DND-41 (cell line): ENCODE measurements at regions not wholly inside any gene's neighbourhood (a gene's known extent, or its start where the extent isn't known, plus 50 kb on each side); places are given as distances from the start of the nearest gene placed in this dataset.
"Not testable (repeated sequence)": the region's sequence is repeated elsewhere in the genome, so short reads cannot be mapped to it uniquely, and the experiment has no call there.

Experiments used
- ATAC-seq: fragments of 200-7000 bp; cut with Tn5 transposase; 3 replicates; pipeline ENCODE4 v1.9.1; 2021; ENCODE audit warnings: low read depth; ENCODE audit not compliant: insufficient read depth
- DNase-seq: peaks from one replicate; pipeline ENCODE4 v3.0.0-alpha.2; 2020
- H2AFZ ChIP-seq: 2 replicates; pipeline ENCODE4 v1.6.0; 2012; ENCODE audit warnings: low read depth, low read length
- H3K27ac ChIP-seq: 2 replicates; pipeline ENCODE4 v1.5.1; 2012; ENCODE audit warnings: low read length, inconsistent platforms
- H3K27me3 ChIP-seq: fragments of 200-600 bp; sonication (generic); 2 replicates; pipeline ENCODE4 v1.6.0; 2012; ENCODE audit warnings: low read length, mild to moderate bottlenecking, inconsistent platforms; ENCODE audit not compliant: insufficient read depth, poor library complexity
- H3K36me3 ChIP-seq: 2 replicates; pipeline ENCODE4 v1.5.1; 2012; ENCODE audit warnings: low read length, inconsistent platforms; ENCODE audit not compliant: insufficient read depth
- H3K4me1 ChIP-seq: 2 replicates; pipeline ENCODE4 v1.5.1; 2012; ENCODE audit warnings: mild to moderate bottlenecking, low read length; ENCODE audit not compliant: insufficient read depth
- H3K4me2 ChIP-seq: 2 replicates; pipeline ENCODE4 v1.6.0; 2012; ENCODE audit warnings: mild to moderate bottlenecking, moderate library complexity, low read length, inconsistent platforms; ENCODE audit not compliant: insufficient read depth
- H3K4me3 ChIP-seq, 2 experiments: fragments of 200-600 bp in 1 of 2; shearing (Covaris generic) in 1 of 2; 2 replicates each; pipeline ENCODE4 v1.5.1; 2012 to 2016; ENCODE audit warnings: inconsistent platforms in 2 of 2, low read length in 2 of 2, mild to moderate bottlenecking in 2 of 2, low read depth in 1 of 2, moderate library complexity in 1 of 2
- H3K79me2 ChIP-seq: 2 replicates; pipeline ENCODE4 v1.6.0; 2012; ENCODE audit warnings: low read length, inconsistent platforms; ENCODE audit not compliant: insufficient read depth
- H3K9ac ChIP-seq: 2 replicates; pipeline ENCODE4 v1.6.0; 2012; ENCODE audit warnings: low read depth, mild to moderate bottlenecking, inconsistent platforms, low read length, moderate library complexity
- H3K9me3 ChIP-seq: 2 replicates; pipeline ENCODE4 v1.5.1; 2012; ENCODE audit warnings: low read length, moderate library complexity, mild to moderate bottlenecking, inconsistent platforms; ENCODE audit not compliant: insufficient read depth, severe bottlenecking
- H4K20me1 ChIP-seq: 2 replicates; pipeline ENCODE4 v1.6.0; 2012; ENCODE audit warnings: low read length; ENCODE audit not compliant: insufficient read depth
- CTCF ChIP-seq: IDR thresholded peaks from 2 replicates; pipeline ENCODE4 v1.5.1; 2012; ENCODE audit warnings: borderline replicate concordance, low read length, moderate library complexity, mild to moderate bottlenecking; ENCODE audit not compliant: poor library complexity, severe bottlenecking; ENCODE audit errors: extremely low read depth
- EZH2 ChIP-seq: IDR thresholded peaks from 3 replicates; pipeline ENCODE4 v1.6.1; 2012; ENCODE audit warnings: borderline replicate concordance, low read depth, mild to moderate bottlenecking, moderate library complexity, low read length, inconsistent platforms; ENCODE audit not compliant: severe bottlenecking

GRCh38 chr19:28685802-28686201 is 527.1 kb downstream of the UQCRFS1 start:
- DNase-seq (no peak), ATAC-seq (no peak)
- Histone ChIP-seq H2AFZ (no peak overlapping the region), H3K36me3 (no peaks in the 10 kb centered on the region), H3K27me3 (no peaks in the 10 kb centered on the region), H3K4me1 (peaks cover 51% of the 10 kb centered on the region), H3K27ac (peak overlapping the region; percentile 40), H3K79me2 (no peaks in the 10 kb centered on the region), H3K9ac (no peak overlapping the region), H4K20me1 (no peaks in the 10 kb centered on the region), H3K9me3 (peaks cover 6% of the 10 kb centered on the region), H3K4me3 (no peak overlapping the region), H3K4me2 (no peak overlapping the region)
- TF ChIP-seq CTCF (no peak), EZH2 (no peak)

DNA sequence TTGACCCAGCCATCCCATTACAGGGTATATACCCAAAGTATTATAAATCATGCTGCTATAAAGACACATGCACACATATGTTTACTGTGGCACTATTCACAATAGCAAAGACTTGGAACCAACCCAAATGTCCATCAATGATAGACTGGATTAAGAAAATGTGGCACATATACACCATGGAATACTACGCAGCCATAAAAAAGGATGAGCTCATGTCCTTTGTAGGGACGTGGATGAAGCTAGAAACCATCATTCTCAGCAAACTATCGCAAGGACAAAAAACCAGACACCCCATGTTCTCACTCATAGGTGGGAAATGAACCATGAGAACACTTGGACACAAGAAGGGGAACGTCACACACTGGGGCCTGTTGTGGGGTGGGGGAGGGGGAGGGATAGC is 527.9 kb downstream of the UQCRFS1 start:
- not testable (repeated sequence) for H3K79me2 ChIP-seq, ATAC-seq, H3K27ac ChIP-seq, H2AFZ ChIP-seq, H3K9ac ChIP-seq, H3K27me3 ChIP-seq, H3K36me3 ChIP-seq, DNase-seq, H3K4me2 ChIP-seq, H3K9me3 ChIP-seq, H3K4me3 ChIP-seq, H4K20me1 ChIP-seq
- H3K4me1 ChIP-seq: peaks cover 51% of the 10 kb centered on the region

GRCh38 chr19:28680111-28680510 is 532.8 kb downstream of the UQCRFS1 start:
- ATAC-seq (no peak), DNase-seq (no peak)
- no peak overlapping the region for H3K4me2 ChIP-seq
- no peaks in the 10 kb centered on the region for H3K79me2 ChIP-seq
- H3K4me1 ChIP-seq: peaks cover 16% of the 10 kb centered on the region
- H3K9me3 ChIP-seq: no peaks in the 10 kb centered on the region
- no peaks in the 10 kb centered on the region for H3K36me3 ChIP-seq
- no peak for TF ChIP-seq CTCF
- TF ChIP-seq EZH2: no peak
- H2AFZ ChIP-seq: no peak overlapping the region
- H3K4me3 ChIP-seq: no peak overlapping the region
- no peak overlapping the region for H3K27ac ChIP-seq
- no peaks in the 10 kb centered on the region for H3K27me3 ChIP-seq
- H4K20me1 ChIP-seq: no peaks in the 10 kb centered on the region
- no peak overlapping the region for H3K9ac ChIP-seq

GRCh38 chr19:28670836-28671235 is 542.1 kb downstream of the UQCRFS1 start:
- Histone ChIP-seq H3K4me1 (no peaks in the 10 kb centered on the region), H3K4me2 (no peak overlapping the region), H3K27ac (no peak overlapping the region), H3K9ac (no peak overlapping the region), H3K4me3 (no peak overlapping the region), H3K79me2 (no peaks in the 10 kb centered on the region), H4K20me1 (no peaks in the 10 kb centered on the region), H3K27me3 (no peaks in the 10 kb centered on the region), H2AFZ (no peak overlapping the region), H3K9me3 (peaks cover 29% of the 10 kb centered on the region), H3K36me3 (no peaks in the 10 kb centered on the region)
- DNase-seq: no peak
- ATAC-seq: no peak
- TF ChIP-seq CTCF: no peak
- TF ChIP-seq EZH2: no peak
